HG03442 (cell line): ENCODE measurements at regions not wholly inside any gene's neighbourhood (a gene's known extent, or its start where the extent isn't known, plus 50 kb on each side); places are given as distances from the start of the nearest gene placed in this dataset.

ENCODE experiments used
- ATAC-seq: cut with Tn5 transposase; IDR thresholded peaks from one replicate; pipeline ENCODE4 v1.9.1; 2021; ENCODE audit warnings: mild to moderate bottlenecking, moderate library complexity; ENCODE audit not compliant: unreplicated experiment

DNA sequence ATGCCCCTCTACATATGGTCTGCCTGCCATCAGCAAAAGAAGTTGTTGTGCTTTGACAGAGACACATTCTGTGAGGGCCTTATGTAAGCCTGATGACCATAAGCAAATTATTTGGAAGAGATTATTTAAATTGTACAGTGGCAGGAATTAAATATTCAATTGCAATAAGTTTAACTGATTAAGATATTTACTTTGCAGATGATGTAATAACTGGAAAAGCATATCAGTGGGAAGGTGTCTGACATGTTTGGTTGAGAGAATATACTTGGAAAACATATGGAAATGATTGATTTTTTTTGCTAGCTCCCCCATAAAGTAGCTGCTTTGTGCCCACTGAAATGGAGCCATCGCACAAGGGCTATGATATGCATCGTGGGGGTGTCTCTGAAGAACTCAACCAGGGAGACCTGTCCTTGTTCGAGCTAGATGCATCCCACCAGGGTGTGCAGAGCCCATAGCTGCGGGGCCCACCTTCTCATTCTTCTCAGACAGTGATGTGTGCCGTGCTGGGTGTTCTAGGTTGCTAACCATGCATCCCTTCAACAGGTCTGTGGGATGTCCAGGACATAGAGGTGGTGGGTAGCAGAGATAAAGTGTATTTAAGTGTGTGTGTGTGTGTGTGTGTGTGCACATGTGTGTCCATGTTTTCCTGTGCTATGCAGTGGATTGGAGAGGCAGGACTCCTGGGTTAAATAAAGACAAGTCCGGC is 90.4 kb upstream of the PARD3B start:
- no peak for ATAC-seq

- no peak for ATAC-seq
Observed at GRCh38 chr2:204468746-204469429, 76.4 kb upstream of the PARD3B start.

GRCh38 chr2:204470178-204470620 is 75.1 kb upstream of the PARD3B start:
- ATAC-seq: no peak

GRCh38 chr2:204470621-204471196 is 74.6 kb upstream of the PARD3B start:
- no peak for ATAC-seq

GRCh38 chr2:204472375-204472774 is 72.9 kb upstream of the PARD3B start:
- no peak for ATAC-seq

DNA sequence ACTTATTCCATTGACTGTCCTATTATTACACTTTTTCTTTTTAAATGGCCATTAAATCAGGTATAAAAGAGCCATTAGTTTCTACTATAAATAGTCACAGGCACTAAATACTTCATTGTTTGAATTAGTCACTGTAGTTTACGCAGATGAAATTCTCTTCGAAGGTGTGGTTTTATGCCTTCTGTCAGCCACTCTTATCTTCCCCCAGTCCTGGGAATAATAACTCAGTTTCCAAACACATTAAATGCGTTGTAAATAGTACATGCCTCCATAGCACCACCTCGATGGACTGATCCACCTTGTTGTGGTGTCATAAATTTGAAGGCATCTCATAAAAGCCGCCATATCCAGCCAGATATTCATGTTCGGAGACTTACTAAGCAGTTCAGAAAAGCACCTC is 72.1 kb upstream of the PARD3B start:
- ATAC-seq: no peak

GRCh38 chr2:204475399-204475798 is 69.9 kb upstream of the PARD3B start:
- ATAC-seq: no peak

GRCh38 chr2:204477358-204477950 is 67.8 kb upstream of the PARD3B start:
- no peak for ATAC-seq

DNA sequence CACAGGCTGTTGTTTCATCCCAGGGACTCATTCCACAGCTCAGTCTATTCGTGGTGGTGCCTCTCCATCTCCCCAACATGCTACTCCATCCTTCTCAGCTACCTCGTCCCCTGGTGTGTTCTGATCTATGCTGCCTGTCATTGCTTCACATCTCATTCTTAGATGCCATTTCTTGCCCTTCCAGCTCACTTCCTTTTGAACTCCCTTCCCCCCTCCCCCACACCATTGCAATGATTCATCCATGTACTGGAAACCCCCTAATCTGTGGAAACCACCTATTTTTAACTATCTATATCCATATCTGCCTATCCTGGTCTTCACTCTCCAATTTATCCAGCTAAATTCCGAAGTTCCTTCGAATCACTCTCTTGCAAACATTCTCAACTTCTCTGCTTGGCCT is 65.7 kb upstream of the PARD3B start:
- ATAC-seq: no peak

DNA sequence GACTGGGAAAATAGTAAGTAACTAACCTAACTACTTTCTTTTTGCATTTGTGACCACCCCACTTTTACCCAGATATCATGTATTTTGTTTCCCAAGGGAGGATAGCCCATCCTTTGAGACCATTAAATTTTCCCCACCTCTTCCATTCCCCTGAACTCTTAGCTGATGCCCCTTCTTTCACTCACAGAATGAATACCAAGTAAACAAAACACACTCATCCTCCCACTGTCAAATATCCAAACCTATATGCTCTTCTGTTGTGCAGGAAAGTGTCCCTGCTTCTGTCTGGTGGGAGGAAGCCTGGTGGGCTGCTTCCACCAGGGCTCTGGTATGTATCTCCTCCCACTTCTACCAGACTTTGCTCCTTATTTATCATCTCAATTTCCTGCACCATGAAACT is 64.6 kb upstream of the PARD3B start:
- ATAC-seq: no peak

- ATAC-seq: no peak
Observed at GRCh38 chr2:204483608-204484081, 61.6 kb upstream of the PARD3B start.

- no peak for ATAC-seq
Observed at GRCh38 chr2:204486321-204486720, 59.0 kb upstream of the PARD3B start.

GRCh38 chr2:204486805-204487204 is 58.5 kb upstream of the PARD3B start:
- no peak for ATAC-seq

GRCh38 chr2:204487447-204488229 is 57.6 kb upstream of the PARD3B start:
- no peak for ATAC-seq

GRCh38 chr2:204491528-204491927 is 53.7 kb upstream of the PARD3B start:
- no peak for ATAC-seq

DNA sequence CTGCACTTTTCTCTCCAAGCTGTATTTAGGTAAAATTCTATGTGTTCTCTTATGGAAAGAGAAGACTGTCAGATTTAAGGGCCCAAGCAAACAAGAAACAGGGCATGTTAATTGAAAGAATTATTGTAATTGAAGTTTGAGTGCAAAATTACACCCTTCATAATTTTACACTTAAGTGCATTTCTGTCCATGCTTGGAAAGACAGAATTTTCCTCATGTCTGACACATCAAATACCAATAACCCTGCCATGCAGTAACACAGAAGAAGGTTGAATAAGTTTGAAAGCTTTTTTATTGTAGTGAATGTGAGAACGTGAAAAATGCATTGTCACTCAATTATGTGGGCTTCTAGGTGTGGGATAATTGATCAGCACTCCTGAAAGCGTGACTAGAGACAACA is 52.9 kb upstream of the PARD3B start:
- no peak for ATAC-seq

GRCh38 chr2:204494681-204495080 is 50.6 kb upstream of the PARD3B start:
- ATAC-seq: no peak

- ATAC-seq: no peak
Observed at GRCh38 chr2:204495381-204495780, 49.9 kb upstream of the PARD3B start.
